Stimulated activated CD8-positive, alpha-beta memory T cell treated with anti-CD3 and anti-CD28 coated beads, Interleukin-7, amount 100 ng/mL, for 4 hours (primary cell): ENCODE measurements at regions not wholly inside any gene's neighbourhood (a gene's known extent, or its start where the extent isn't known, plus 50 kb on each side); places are given as distances from the start of the nearest gene placed in this dataset.

ENCODE experiments used
- DNase-seq, 2 donors: peaks; one replicate each; pipeline ENCODE4 v3.0.0-alpha.2; 2020; ENCODE audit warnings: low read depth in 2 of 2

DNA sequence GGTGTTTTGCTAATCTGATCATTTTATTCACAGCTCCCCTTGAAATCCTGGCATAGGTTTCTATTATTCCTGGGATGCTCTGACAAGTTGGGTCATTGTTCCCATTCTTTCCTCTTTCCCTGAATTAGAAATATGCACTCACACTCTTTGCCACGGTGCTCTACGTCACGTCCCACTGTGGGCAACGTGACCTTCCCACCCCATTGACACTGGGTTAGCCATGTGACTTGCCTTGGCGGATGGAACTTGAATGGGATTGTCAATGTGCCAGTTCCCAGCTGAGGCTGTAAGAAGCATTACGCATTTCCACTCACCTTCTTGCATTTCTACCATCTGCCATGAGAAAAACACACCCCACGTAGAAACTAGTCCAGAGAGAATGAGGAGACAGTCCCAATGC, 492.4 kb downstream of the SHISA9 start:
- no peak for DNase-seq

- DNase-seq, result no peak
Measured at GRCh38 chr16:13394488-13394887, 493.1 kb downstream of the SHISA9 start.

DNA sequence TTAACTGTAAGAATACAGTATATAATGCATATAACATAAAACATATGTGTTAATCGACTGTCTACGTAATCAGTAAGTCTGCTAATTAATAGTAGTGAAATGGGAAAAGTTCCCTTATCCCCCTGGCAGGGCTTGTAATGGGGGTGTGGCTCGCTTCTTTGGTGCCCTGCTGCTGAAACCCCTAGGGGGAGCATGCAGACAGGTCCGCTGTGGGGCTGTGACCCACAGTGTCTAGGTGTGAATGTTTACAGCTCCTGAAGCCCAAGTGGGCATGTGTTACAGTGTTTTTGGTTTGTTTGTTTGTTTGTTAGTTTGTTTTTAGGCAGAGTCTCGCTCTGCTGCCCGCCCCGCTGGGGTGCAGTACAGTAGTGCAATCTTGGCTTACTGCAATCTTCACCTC, 495.7 kb downstream of the SHISA9 start:
- no peak for DNase-seq

DNA sequence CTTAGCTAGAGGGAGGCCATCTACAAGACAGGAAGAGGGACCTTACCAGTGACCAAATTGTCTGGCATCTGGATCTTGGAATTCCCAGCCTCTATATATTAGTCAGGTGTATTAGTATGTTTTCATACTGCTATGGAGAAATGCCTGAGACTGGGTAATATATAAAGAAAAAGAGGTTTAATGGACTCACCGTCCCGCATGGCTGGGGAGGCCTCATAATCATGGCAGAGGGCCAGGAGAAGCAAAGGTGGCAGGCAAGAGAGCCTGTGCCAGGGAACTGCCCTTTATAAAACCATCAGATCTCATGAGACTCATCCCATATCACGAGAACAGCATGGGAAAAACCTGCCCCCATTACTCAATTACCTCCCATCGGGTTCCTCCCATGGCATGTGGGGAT, 500.2 kb downstream of the SHISA9 start:
- no peak for DNase-seq

DNA sequence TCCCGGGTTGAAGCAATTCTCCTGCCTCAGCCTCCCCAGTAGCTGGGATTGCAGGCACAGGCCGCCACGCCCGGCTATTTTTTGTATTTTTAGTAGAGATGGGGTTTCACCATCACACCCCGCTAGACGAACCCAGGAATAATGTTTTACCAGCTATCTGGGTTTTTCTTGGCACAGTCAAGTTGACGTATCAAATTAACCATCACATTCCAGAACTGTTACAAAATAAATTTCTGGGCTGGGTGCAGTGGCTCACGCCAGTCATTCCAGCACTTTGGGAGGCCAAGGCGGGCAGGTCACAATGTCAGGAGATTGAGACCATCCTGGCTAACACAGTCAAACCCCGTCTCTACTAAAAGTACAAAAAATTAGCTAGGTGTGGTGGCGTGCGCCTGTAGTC, 501.2 kb downstream of the SHISA9 start:
- DNase-seq, result no peak

DNA sequence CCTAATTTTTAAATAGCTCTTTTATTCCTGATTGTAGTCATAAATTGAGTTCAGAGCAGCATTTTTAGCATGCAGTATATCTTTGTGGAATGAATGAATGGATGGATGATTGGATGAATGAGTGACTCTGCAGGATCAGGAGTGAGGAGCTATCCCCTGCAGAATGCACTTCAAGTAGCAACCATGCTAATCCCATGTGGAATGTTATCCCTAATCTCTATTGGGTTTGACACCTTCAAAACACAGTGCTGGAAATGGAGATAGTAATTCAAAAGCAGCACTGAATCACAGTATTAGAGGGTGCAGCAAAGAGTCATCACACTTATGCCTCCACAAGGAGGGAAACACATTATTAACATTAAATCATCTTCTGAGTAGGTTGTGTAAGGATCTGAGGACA, 501.9 kb downstream of the SHISA9 start:
- no peak for DNase-seq

DNA sequence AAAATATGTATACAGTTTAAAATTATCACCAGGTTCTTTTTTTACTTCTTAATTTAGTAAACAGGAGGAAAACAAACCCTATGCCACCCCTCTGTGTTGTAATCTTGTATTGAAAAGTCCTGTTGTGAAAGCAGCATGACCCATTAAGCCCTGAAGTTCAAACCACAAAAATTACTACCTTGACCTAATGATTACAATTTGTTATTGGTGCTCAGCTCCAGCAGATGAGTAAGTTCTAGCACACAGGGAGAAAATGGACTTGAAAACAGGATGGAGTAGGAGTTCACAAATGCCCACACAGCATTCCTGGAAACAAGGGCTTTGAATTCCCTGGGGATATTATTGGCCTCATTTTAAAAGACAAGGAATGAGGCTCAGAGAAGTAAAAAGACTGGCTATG, 505.8 kb upstream of the ERCC4 start:
- no peak for DNase-seq

- DNase-seq, result no peak
Measured at GRCh38 chr16:13419589-13419988, 500.4 kb upstream of the ERCC4 start.

- DNase-seq, result no peak
Measured at GRCh38 chr16:13421726-13422125, 498.2 kb upstream of the ERCC4 start.

- DNase-seq, result no peak
Measured at GRCh38 chr16:13425836-13426235, 494.1 kb upstream of the ERCC4 start.

- DNase-seq, result no peak
Measured at GRCh38 chr16:13426269-13426668, 493.7 kb upstream of the ERCC4 start.

GRCh38 chr16:13426736-13427135, 493.2 kb upstream of the ERCC4 start:
- DNase-seq, result no peak

- DNase-seq, result no peak
Measured at GRCh38 chr16:13427943-13428342, 492.0 kb upstream of the ERCC4 start.

DNA sequence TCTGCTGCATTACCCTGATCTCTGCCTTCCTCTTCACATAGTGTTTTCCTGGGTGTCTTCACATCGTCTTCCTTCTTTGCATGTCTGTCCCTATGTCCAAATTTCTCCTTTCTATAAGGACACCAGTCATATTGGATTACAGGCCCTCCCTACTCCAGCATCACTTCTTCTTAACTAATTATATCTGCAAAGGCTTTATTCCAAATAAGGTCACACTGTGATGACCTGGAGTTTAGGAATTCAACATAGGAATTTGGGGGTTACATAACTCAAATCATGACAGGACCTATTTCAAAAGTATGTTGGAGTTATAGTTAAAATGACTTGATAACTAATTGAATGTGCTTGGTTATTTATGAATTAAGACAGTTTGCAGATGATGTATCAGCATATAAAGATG, 490.5 kb upstream of the ERCC4 start:
- DNase-seq, result no peak

DNA sequence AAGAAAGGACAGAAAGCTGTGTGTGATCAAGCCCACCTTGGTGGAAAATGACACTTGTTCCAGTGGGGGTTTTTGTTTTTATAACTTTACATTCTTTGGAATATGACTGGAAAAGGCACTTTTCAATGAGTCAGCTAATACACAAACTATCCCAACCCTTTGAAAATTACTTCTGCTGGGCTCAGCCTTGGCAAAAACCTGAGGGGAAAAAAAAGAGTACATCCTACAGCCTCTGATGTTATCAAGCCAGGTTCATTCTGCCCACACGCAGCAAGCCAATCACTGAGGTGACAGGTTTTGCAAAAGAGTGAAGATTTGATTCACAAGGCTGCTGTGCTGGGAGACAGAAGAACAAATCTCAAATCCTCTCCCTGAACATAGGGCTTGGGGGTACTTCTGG, 484.5 kb upstream of the ERCC4 start:
- no peak for DNase-seq

DNA sequence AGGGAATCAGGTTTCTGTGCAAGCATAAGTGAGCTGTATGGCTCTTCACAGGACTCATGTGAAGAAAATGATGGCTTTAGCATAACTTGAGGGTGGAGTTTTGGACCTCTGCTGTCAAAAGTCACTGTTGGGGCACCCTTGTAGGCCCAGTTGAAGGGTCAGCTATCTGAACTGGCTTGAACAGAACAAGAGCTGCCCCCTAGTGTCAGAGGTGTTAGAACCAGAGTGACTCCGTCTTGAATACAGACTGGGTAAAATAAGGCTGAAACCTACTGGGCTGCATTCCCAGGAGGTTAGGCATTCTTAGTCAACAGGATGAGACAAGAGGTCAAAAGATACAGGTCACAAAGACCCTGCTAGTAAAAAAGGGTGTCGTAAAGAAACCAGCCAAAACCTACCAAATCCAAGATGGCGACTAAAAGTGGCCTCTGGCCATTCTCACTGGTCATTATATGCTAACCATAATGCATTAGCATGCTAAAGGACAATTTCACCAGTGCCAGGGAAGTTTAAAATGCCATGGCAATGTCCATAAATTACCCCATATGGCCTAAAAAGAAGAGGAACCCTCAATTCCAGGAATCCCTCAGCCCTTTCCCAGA, 484.0 kb upstream of the ERCC4 start:
- DNase-seq, result no peak

DNA sequence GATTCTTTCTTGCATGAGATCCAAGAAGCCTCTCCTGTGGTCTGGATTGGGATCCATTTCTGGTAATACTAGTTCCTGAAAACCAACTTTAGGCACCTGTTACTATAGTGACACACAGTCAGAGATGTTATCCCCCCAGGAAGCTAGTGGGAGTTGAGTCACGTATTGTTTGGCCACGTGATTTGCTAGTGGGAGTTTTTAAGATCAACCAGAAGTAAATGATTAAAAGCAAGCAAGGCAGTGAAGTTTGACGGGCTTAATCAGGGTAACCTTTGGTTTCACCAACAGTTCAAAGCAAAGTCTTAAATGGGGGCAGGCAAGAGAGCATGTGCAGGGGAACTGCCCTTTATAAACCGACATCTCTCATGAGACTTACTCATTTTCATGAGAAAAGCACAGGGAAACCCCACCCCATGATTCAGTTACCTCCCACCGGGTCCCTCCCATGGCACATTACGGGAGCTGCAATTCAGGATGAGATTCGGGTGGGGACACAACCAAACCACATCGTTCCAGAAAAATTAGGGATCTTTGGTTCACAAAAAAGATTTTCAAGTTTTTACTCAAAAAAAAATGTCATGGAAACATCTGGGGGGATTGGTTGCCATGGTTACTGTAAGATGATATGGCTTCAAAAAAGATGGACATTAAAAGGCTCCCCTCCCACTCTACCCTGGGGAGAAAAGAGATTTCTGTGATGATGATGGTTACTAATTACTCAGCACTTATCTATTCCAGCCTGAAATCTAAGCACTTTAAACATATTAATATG, 483.1 kb upstream of the ERCC4 start:
- DNase-seq, result no peak

DNA sequence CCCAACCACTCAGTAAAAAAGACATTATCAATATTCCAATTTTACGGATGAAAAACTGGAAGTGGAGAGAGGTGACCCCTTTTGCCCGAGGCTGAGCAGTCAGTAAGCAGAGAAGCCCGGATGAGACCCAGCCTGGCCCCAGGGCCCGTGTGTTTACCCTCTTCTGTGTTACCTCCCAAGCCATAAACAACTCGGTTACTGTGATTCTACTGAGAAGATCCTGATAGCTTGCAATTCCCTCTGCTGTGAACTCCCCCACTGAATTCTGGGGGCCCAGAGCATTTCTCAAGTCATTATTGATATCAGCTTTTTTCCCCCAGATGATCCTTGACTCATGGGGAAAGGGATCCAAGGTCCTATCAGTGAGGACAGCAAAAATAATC, 482.6 kb upstream of the ERCC4 start:
- DNase-seq, result no peak

GRCh38 chr16:13438064-13438463, 481.9 kb upstream of the ERCC4 start:
- DNase-seq, result no peak

- no peak for DNase-seq
Measured at GRCh38 chr16:13439766-13440165, 480.2 kb upstream of the ERCC4 start.

- no peak for DNase-seq
Measured at GRCh38 chr16:13441675-13442074, 478.3 kb upstream of the ERCC4 start.

DNA sequence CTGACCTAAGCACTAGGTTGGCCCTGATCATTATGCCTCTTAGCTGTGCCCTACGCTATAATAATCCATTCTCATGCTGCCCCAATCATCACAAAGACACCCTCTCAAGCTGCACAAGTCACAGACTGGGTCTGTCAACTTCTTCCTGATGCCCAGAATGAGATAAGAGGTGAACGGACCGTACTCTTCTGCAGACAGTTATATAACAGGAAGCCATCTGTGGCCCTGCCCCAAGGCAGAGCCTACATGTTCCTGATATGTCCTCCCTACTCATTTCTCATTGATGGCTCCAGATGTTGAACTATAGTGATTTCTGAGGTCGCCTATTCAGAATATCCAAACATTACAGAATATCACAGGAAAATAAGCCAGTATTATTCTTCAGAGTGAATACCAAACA, 471.6 kb upstream of the ERCC4 start:
- no peak for DNase-seq

DNA sequence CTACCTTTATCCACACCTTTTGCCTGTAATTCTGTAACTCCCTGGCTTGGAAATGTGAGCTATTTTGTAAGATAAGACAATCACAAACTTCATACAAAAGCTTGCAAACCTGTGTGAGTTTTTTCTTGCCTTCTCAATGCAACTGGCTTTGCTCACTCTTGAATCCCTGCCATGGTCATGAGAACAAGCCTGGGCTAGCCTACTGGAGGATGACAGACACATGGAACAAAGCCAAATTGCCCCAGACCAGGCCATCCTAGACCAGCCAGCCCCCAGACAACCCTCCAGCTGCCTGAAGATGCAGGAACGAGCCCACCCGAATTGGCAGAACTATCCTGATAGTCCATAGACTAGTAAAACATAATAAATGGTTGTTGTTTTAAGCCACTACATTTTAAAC, 466.6 kb upstream of the ERCC4 start:
- no peak for DNase-seq
